ENCODE measurements at regions not wholly inside any gene's neighbourhood (a gene's known extent, or its start where the extent isn't known, plus 50 kb on each side); places are given as distances from the start of the nearest gene placed in this dataset.
A peak's percentile ranks its signal among the peaks of the same experiment; 100 is the strongest.

DNA sequence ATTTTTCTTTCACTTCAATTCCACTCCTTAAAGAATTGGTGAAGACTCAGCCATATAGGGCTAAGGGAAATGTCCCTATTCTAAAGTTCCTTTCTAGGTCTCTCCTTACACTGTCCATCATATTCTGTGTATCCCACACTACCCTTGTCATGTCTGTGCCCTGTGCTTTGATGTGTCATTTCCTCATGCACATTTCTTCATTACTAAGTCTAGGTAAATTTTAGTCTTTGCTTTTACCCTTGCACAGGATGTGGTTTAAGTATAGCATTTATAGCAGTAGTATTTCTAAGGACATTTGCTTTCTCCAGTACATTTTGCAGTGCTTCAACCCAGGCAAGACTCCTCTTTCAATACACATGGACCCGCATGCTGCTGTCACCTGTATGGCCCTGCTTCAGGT lies 221.5 kb upstream of the ACVR2A start:
- Mint-ChIP-seq H3K27ac (peak overlapping the region; percentile 12), H3K36me3 (ENCODE audit: low read depth) (no peaks in the 10 kb centered on the region), H3K4me3 (peak overlapping the region; percentile 7), H3K27me3 (no peaks in the 10 kb centered on the region), H3K9me3 (no peaks in the 10 kb centered on the region), H3K4me1 (ENCODE audit: low read depth) (peaks cover 24% of the 10 kb centered on the region)
- no peaks in the 10 kb centered on the region for H3K36me3 ChIP-seq (ENCODE audit: insufficient read depth, low read length)
- no peak overlapping the region for H3K4me3 ChIP-seq (ENCODE audit: low read length)
- H3K27me3 ChIP-seq (ENCODE audit: control insufficient read depth in 1 of 2, insufficient read depth in 2 of 2, low read length in 2 of 2), result no peaks in the 10 kb centered on the region
- peaks cover 0 to 5% of the 10 kb centered on the region in 2 experiments for H3K9me3 ChIP-seq (ENCODE audit: control insufficient read depth in 1 of 2, insufficient read depth in 1 of 2, low read length in 2 of 2)
- ChIA-PET CTCF (interaction anchor here (0.7 kb wide), 1 partner anchor 13 kb away, joined by 3 read pairs; no protein-coding TSS in a partner anchor), POLR2A (interaction anchor here (0.6 to 1.3 kb wide), 3 partner anchors 9 to 85 kb away, joined by 3 to 4 read pairs (median 4); no protein-coding TSS in a partner anchor)
- no peak for TF ChIP-seq CTCF (IDR thresholded peaks at IDR 0.05)
- ATAC-seq (ENCODE audit: poor library complexity), result peak; percentile 97
- H3K4me1 ChIP-seq (ENCODE audit: insufficient read depth, low read length), result peaks cover 16% of the 10 kb centered on the region
- intact Hi-C loops (cut with DNase I, micrococcal nuclease), result loop anchor here in 1 of 2 experiments (5.0 kb wide), 1 partner anchor 39 kb away; no protein-coding TSS in a partner anchor
- DNase-seq, result peak in 4 of 14 experiments; percentile 19 to 75 (median 52)
- no peak overlapping the region for H3K27ac ChIP-seq (ENCODE audit: low read depth in 1 of 2, low read length in 2 of 2)

GRCh38 chr2:147621656-147622197 lies 223.1 kb upstream of the ACVR2A start:
- DNase-seq (no peak), ATAC-seq (ENCODE audit: poor library complexity) (no peak)
- peaks cover 16% of the 10 kb centered on the region for H3K4me1 ChIP-seq (ENCODE audit: insufficient read depth, low read length)
- no peaks in the 10 kb centered on the region for H3K27me3 Mint-ChIP-seq
- H3K4me1 Mint-ChIP-seq (ENCODE audit: low read depth), result peaks cover 24% of the 10 kb centered on the region
- H3K9me3 Mint-ChIP-seq, result no peaks in the 10 kb centered on the region
- no peak overlapping the region for H3K27ac Mint-ChIP-seq
- no peak overlapping the region for H3K4me3 ChIP-seq (ENCODE audit: low read length)
- no peak overlapping the region for H3K27ac ChIP-seq (ENCODE audit: low read depth in 1 of 2, low read length in 2 of 2)
- no peak for TF ChIP-seq CTCF (IDR thresholded peaks at IDR 0.05)
- intact Hi-C loops (cut with DNase I, micrococcal nuclease), result loop anchor here in 1 of 2 experiments (5.0 kb wide), 1 partner anchor 41 kb away; no protein-coding TSS in a partner anchor
- H3K27me3 ChIP-seq (ENCODE audit: control insufficient read depth in 1 of 2, insufficient read depth in 2 of 2, low read length in 2 of 2), result no peaks in the 10 kb centered on the region
- ChIA-PET POLR2A (no interaction called here), CTCF (no interaction called here)
- no peaks in the 10 kb centered on the region for H3K36me3 Mint-ChIP-seq (ENCODE audit: low read depth)
- peaks cover 0 to 5% of the 10 kb centered on the region in 2 experiments for H3K9me3 ChIP-seq (ENCODE audit: control insufficient read depth in 1 of 2, insufficient read depth in 1 of 2, low read length in 2 of 2)
- no peak overlapping the region for H3K4me3 Mint-ChIP-seq
- no peaks in the 10 kb centered on the region for H3K36me3 ChIP-seq (ENCODE audit: insufficient read depth, low read length)

DNA sequence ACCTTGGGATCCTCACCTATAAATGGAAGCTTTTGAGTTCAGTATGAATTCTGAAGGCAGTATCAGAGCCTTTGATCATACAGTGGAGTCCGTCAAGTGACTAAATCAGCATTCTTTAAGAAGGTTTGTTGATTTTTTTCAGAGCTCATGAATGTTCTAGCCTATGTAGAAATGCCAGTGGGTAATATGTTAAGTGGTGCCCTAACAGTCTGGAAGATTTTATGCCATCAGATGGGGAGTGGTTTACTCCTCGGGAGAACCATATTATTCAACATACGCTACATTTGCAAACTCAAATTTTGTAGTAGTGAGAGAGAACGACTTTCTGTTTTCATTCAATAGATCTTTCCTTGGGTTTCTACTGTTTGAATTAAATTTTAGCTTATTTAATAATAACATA lies 225.0 kb upstream of the ACVR2A start:
- ChIA-PET POLR2A (no interaction called here), CTCF (no interaction called here)
- H3K4me3 Mint-ChIP-seq, result no peak overlapping the region
- intact Hi-C loops (cut with DNase I, micrococcal nuclease), result loop anchor here in 1 of 2 experiments (5.0 kb wide), 1 partner anchor 42 kb away; no protein-coding TSS in a partner anchor
- Histone ChIP-seq H3K9me3 (ENCODE audit: control insufficient read depth in 1 of 2, insufficient read depth in 1 of 2, low read length in 2 of 2) (peaks cover 0 to 5% of the 10 kb centered on the region in 2 experiments), H3K27ac (ENCODE audit: low read depth in 1 of 2, low read length in 2 of 2) (no peak overlapping the region), H3K27me3 (ENCODE audit: control insufficient read depth in 1 of 2, insufficient read depth in 2 of 2, low read length in 2 of 2) (no peaks in the 10 kb centered on the region), H3K4me1 (ENCODE audit: insufficient read depth, low read length) (peaks cover 16% of the 10 kb centered on the region), H3K4me3 (ENCODE audit: low read length) (no peak overlapping the region), H3K36me3 (ENCODE audit: insufficient read depth, low read length) (no peaks in the 10 kb centered on the region)
- no peaks in the 10 kb centered on the region for H3K9me3 Mint-ChIP-seq
- peaks cover 24% of the 10 kb centered on the region for H3K4me1 Mint-ChIP-seq (ENCODE audit: low read depth)
- no peaks in the 10 kb centered on the region for H3K27me3 Mint-ChIP-seq
- no peak overlapping the region for H3K27ac Mint-ChIP-seq
- ATAC-seq (ENCODE audit: poor library complexity) (no peak), DNase-seq (no peak)
- TF ChIP-seq CTCF (IDR thresholded peaks at IDR 0.05), result no peak
- H3K36me3 Mint-ChIP-seq (ENCODE audit: low read depth), result no peaks in the 10 kb centered on the region
